ENCODE measurements at regions not wholly inside any gene's neighbourhood (a gene's known extent, or its start where the extent isn't known, plus 50 kb on each side); places are given as distances from the start of the nearest gene placed in this dataset.
A peak's percentile ranks its signal among the peaks of the same experiment; 100 is the strongest.
"Not testable (repeated sequence)": the region's sequence is repeated elsewhere in the genome, so short reads cannot be mapped to it uniquely, and the experiment has no call there.

- not testable (repeated sequence) for DNase-seq (ENCODE audit: extremely low read depth in 1 of 2, low read depth in 1 of 2)
These were observed 65.2 kb upstream of the TGFBR2 start for GRCh38 chr3:30541156-30541555.

DNA sequence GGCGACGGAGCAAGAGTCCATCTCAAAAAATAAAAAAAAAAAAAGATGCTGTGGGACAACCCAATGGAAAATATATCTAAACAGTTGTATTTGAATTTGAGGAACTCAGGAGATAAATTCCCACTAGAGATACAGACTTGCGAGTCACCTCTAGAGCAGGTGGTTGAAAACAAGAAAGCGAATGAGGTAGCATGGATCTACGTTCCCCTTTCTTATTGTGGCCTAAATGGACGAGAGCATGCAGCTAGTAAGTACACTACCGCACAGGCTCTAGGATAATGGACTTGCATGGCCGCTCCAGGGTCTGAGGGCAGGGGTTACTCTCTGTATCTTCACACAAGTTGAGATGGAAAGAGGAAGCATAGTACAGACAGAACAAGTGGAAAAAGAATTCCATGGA, 63.5 kb upstream of the TGFBR2 start:
- no peak for DNase-seq (ENCODE audit: extremely low read depth in 1 of 2, low read depth in 1 of 2)

DNA sequence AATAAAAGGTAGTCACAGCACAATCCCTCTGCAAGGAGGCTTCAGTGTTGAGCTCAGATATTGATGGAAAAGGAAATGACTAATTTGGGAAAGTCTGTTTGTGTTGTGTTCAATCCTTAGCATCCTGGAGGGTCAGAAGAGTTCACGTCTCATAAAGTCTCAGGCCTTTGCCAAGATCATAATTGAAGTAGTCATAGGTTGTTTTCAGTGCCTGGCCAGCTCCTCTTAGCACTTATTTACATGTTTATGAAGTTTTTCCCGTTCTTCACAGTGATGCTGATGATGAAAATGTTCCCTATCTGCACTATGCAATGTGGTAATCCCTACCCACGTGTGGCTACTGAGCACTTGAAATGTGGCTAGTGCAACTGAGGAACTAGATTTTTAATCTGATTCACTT, 61.6 kb upstream of the TGFBR2 start:
- no peak for DNase-seq (ENCODE audit: extremely low read depth in 1 of 2, low read depth in 1 of 2)

DNA sequence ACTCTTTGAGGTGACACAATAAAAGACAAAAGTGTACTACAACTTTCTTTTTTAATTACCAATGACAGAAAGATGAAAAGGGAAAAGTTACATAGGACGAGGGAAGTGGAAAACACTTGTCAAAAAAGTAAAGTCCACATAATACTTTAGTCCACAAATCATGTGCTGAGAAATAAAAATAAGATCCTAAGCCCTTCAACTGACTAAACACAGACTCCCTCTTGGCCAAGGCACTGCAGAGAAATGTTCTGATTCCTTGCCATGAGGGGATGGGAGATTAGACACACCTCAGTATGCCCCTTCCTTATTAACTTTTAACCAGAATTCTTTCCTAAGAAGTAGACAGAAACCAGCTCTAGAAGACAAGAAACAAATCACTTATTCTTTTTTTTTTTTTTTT, 59.5 kb upstream of the TGFBR2 start:
- no peak for DNase-seq (ENCODE audit: extremely low read depth in 1 of 2, low read depth in 1 of 2)

DNA sequence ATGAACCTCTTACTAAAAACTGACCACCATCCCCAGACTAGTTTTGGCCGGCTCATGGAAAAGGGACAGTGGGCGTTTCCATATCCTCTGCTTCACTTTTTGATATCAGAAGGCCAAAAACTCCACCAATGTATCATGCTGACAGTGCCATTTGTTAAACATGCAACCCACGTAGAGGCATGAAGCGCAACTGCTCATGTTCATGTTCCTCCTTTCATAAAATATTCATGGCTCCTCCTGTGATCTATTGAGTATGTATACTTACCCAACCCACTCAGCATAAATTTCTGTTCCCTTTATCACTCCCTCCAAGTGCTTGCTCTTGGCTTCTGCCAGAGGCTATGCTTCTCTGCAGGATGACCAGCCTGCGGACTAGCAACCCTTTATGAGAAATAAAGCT, 58.7 kb upstream of the TGFBR2 start:
- no peak for DNase-seq (ENCODE audit: extremely low read depth in 1 of 2, low read depth in 1 of 2)

GRCh38 chr3:30548600-30548999, 57.8 kb upstream of the TGFBR2 start:
- DNase-seq (ENCODE audit: extremely low read depth in 1 of 2, low read depth in 1 of 2): no peak

DNA sequence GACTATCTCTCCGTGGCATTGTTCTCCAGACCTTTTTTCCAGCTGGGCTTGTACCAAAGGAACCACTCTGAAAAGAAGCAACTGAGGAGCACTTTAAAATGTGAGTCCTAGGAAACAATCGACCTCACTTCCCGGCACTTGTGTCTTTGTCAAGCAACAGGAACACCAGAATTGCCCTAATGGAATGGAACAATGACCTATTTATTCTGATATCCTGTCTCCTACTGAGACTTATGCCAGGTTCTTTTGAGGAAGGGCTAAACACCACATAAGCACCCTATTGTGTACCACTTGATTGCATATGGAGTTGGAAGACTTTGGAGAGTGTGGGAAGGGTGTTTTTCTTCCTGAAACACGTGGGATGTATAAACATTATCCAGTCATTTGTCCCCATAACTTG, 56.8 kb upstream of the TGFBR2 start:
- no peak for DNase-seq (ENCODE audit: extremely low read depth in 1 of 2, low read depth in 1 of 2)

DNA sequence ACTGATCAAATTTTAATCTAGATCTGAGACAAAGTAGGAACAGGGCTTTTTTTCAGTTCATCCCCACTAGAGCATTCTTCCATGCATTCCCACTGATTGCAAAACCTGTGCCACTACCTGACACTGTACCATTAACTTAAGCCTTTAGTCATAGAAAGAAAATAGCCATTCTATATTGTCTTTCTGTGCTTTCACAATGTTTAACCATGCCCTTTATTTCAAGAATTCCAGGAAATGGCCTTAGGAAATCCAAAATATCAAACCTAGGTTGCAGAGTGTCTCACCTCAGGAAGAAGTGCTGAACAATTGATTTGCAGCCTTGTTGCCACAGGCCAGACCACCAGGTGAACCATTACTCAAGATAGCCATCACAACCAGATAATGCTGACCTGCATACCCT, 56.2 kb upstream of the TGFBR2 start:
- no peak for DNase-seq (ENCODE audit: extremely low read depth in 1 of 2, low read depth in 1 of 2)

- DNase-seq (ENCODE audit: extremely low read depth in 1 of 2, low read depth in 1 of 2): no peak
These were observed 55.1 kb upstream of the TGFBR2 start for GRCh38 chr3:30551266-30551665.

DNA sequence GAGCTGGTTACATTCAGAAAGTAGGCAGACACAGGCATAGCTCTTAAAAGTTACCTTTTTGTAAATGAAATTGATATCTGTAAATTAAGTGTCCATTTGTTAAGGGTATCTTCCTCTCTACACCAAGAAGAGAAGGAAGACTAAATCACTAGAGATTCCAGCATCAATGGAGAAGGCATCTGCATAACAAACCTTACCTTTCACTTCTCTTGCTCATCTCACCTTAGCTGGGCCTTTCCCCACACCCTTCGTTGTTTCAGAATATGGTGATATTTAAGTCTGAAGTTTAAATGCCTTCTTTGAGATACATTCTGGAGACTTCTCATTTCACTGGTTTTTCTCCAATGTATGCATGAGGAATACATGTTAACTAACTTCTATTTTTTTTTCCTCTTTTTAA, 54.5 kb upstream of the TGFBR2 start:
- no peak for DNase-seq (ENCODE audit: extremely low read depth in 1 of 2, low read depth in 1 of 2)

DNA sequence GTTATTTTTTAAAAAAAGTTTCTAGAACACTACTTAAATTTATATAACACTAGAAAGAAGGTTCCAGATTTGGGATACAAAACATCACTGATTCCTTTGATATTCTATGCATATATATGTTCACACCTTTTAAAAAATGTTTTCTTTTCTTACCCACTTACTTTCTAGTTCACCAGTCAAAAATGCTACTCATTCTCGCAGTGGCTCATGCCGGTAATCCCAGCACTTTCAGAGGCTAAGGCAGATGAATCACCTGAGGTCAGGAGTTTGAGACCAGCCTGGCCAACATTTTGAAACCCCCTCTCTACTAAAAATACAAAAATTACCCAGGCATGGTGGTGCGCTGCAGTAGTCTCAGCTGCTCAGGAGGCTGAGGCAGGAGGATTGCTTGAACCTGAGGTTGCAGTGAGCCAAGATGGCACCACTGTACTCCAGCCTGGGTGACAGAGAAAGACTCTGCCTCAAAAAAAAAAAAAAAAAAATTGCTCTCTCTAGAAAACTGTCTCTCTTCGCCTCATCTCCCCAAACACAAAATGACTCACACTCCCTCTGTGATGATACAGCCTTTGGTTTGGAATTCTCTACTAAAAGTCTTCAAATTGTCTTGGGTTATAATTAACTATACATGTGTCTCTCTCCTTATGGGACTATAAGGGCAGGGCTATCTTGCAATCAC, 52.6 kb upstream of the TGFBR2 start:
- DNase-seq (ENCODE audit: extremely low read depth in 1 of 2, low read depth in 1 of 2): peak in 1 of 2 donors; percentile 15

DNA sequence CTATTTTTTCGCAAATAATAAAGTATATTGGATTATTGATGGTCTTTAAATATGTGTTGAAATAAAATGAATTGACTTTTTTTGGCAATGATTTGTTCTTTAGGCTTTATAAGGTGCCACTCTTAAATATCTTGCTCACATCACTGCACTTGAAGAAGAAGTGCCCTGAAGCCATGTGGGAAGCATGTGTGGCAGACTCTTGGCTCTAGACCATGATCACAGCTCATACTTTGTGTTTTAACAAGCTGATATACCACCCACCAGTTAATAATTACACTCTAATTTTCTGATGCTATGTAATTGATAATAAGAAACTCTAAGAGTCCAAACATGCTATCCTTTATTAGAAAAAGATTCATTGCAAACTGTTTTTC, 52.1 kb upstream of the TGFBR2 start:
- DNase-seq (ENCODE audit: extremely low read depth in 1 of 2, low read depth in 1 of 2): no peak

GRCh38 chr3:30555968-30556367, 50.4 kb upstream of the TGFBR2 start:
- no peak for DNase-seq (ENCODE audit: extremely low read depth in 1 of 2, low read depth in 1 of 2)

Data from stimulated activated CD8-positive, alpha-beta memory T cell treated with anti-CD3 and anti-CD28 coated beads, Interleukin-7, amount 100 ng/mL, for 48 hours (primary cell).